A172 (cell line): ENCODE measurements at regions not wholly inside any gene's neighbourhood (a gene's known extent, or its start where the extent isn't known, plus 50 kb on each side); places are given as distances from the start of the nearest gene placed in this dataset.

Source experiments
- DNase-seq: peaks from one replicate; pipeline ENCODE4 v3.0.0-alpha.2; 2015; ENCODE audit warnings: low spot score

GRCh38 chr14:36083317-36083716 lies 93.2 kb downstream of the PTCSC3 start:
- no peak for DNase-seq

GRCh38 chr14:36078080-36078479 lies 98.4 kb downstream of the PTCSC3 start:
- DNase-seq: no peak

- DNase-seq: no peak
These were observed 100.3 kb downstream of the PTCSC3 start for GRCh38 chr14:36076197-36076596.

GRCh38 chr14:36075203-36075602 lies 101.3 kb downstream of the PTCSC3 start:
- DNase-seq: no peak

- no peak for DNase-seq
These were observed 105.8 kb downstream of the PTCSC3 start for GRCh38 chr14:36070720-36071043.

- DNase-seq: peak; percentile 42
These were observed 106.3 kb downstream of the PTCSC3 start for GRCh38 chr14:36070031-36070719.

- DNase-seq: peak; percentile 67
These were observed 107.0 kb downstream of the PTCSC3 start for GRCh38 chr14:36069535-36069900.

- DNase-seq: peak; percentile 35
These were observed 107.6 kb downstream of the PTCSC3 start for GRCh38 chr14:36068777-36069534.

GRCh38 chr14:36067428-36068187 lies 108.9 kb downstream of the PTCSC3 start:
- no peak for DNase-seq

GRCh38 chr14:36066636-36067035 lies 109.9 kb downstream of the PTCSC3 start:
- DNase-seq: no peak

- DNase-seq: no peak
These were observed 110.7 kb downstream of the PTCSC3 start for GRCh38 chr14:36065831-36066230.

- no peak for DNase-seq
These were observed 117.0 kb downstream of the PTCSC3 start for GRCh38 chr14:36059531-36059930.

GRCh38 chr14:36057452-36058116 lies 118.9 kb downstream of the PTCSC3 start:
- DNase-seq: peak; percentile 53

GRCh38 chr14:36056845-36057244 lies 119.7 kb downstream of the PTCSC3 start:
- peak; percentile 13 for DNase-seq

GRCh38 chr14:36055681-36056225 lies 120.8 kb downstream of the PTCSC3 start:
- DNase-seq: peak; percentile 1

GRCh38 chr14:36055052-36055378 lies 121.5 kb downstream of the PTCSC3 start:
- no peak for DNase-seq

- DNase-seq: no peak
These were observed 122.0 kb downstream of the PTCSC3 start for GRCh38 chr14:36054353-36055051.

GRCh38 chr14:36052681-36053080 lies 123.8 kb downstream of the PTCSC3 start:
- DNase-seq: no peak

- DNase-seq: no peak
These were observed 124.5 kb downstream of the PTCSC3 start for GRCh38 chr14:36052063-36052462.

GRCh38 chr14:36048667-36049066 lies 127.9 kb downstream of the PTCSC3 start:
- no peak for DNase-seq

- DNase-seq: no peak
These were observed 128.6 kb downstream of the PTCSC3 start for GRCh38 chr14:36047912-36048311.

GRCh38 chr14:36035675-36036074 lies 140.8 kb downstream of the PTCSC3 start:
- no peak for DNase-seq
